Ishikawa (cell line): ENCODE measurements at regions not wholly inside any gene's neighbourhood (a gene's known extent, or its start where the extent isn't known, plus 50 kb on each side); places are given as distances from the start of the nearest gene placed in this dataset.

ENCODE experiments used
- CEBPB ChIP-seq: IDR thresholded peaks from 2 replicates; pipeline ENCODE4 v1.6.1; 2012
- CREB1 ChIP-seq: IDR thresholded peaks from 2 replicates; pipeline ENCODE4 v1.6.1; 2012; ENCODE audit warnings: low read depth
- EGR1 ChIP-seq: IDR thresholded peaks from 2 replicates; pipeline ENCODE4 v1.6.1; 2012
- EP300 ChIP-seq: IDR thresholded peaks from 2 replicates; pipeline ENCODE4 v1.6.1; 2012; ENCODE audit warnings: borderline replicate concordance
- FOXM1 ChIP-seq: IDR thresholded peaks from 2 replicates; pipeline ENCODE4 v1.6.1; 2012; ENCODE audit warnings: low read depth, borderline replicate concordance
- MAX ChIP-seq: IDR thresholded peaks from 2 replicates; pipeline ENCODE4 v1.6.1; 2012
- NFIC ChIP-seq: IDR thresholded peaks from 2 replicates; pipeline ENCODE4 v1.6.1; 2012
- RAD21 ChIP-seq: IDR thresholded peaks from 2 replicates; pipeline ENCODE4 v1.6.1; 2012; ENCODE audit warnings: low read depth
- REST ChIP-seq: IDR thresholded peaks from 2 replicates; pipeline ENCODE4 v1.6.1; 2012; ENCODE audit warnings: low read depth, mild to moderate bottlenecking
- TAF1 ChIP-seq: IDR thresholded peaks from 2 replicates; pipeline ENCODE4 v1.6.1; 2012; ENCODE audit warnings: low read depth, mild to moderate bottlenecking
- TCF12 ChIP-seq: IDR thresholded peaks from 2 replicates; pipeline ENCODE4 v1.6.1; 2012; ENCODE audit warnings: low read depth
- TEAD4 ChIP-seq: IDR thresholded peaks from 2 replicates; pipeline ENCODE4 v1.6.1; 2012
- USF1 ChIP-seq: IDR thresholded peaks from 2 replicates; pipeline ENCODE4 v1.6.1; 2012
- YY1 ChIP-seq: IDR thresholded peaks from 2 replicates; pipeline ENCODE4 v1.6.1; 2012; ENCODE audit warnings: low read depth
- ZBTB7A ChIP-seq: IDR thresholded peaks from 2 replicates; pipeline ENCODE4 v1.6.1; 2012; ENCODE audit warnings: low read depth

- no peak for TF ChIP-seq TEAD4
- TF ChIP-seq EGR1: no peak
- TF ChIP-seq EP300: no peak
- no peak for TF ChIP-seq FOXM1
- no peak for TF ChIP-seq NFIC
- TF ChIP-seq REST: no peak
- TF ChIP-seq USF1: no peak
- TF ChIP-seq CEBPB: no peak
- TF ChIP-seq TAF1: no peak
Measured at GRCh38 chr1:218810306-218810705, 363.4 kb upstream of the LYPLAL1 start.

- no peak for TF ChIP-seq EP300
- TF ChIP-seq FOXM1: no peak
- no peak for TF ChIP-seq NFIC
- no peak for TF ChIP-seq TAF1
- no peak for TF ChIP-seq YY1
- no peak for TF ChIP-seq USF1
- no peak for TF ChIP-seq CEBPB
- TF ChIP-seq RAD21: no peak
- no peak for TF ChIP-seq CREB1
- TF ChIP-seq MAX: no peak
- no peak for TF ChIP-seq TCF12
- TF ChIP-seq EGR1: no peak
- TF ChIP-seq REST: no peak
- no peak for TF ChIP-seq ZBTB7A
- TF ChIP-seq TEAD4: no peak
Measured at GRCh38 chr1:218811497-218811896, 362.2 kb upstream of the LYPLAL1 start.

- no peak for TF ChIP-seq TCF12
- TF ChIP-seq REST: no peak
- TF ChIP-seq USF1: no peak
- TF ChIP-seq MAX: no peak
- no peak for TF ChIP-seq TEAD4
- no peak for TF ChIP-seq ZBTB7A
- no peak for TF ChIP-seq YY1
- TF ChIP-seq TAF1: no peak
- TF ChIP-seq EGR1: no peak
- TF ChIP-seq FOXM1: no peak
- no peak for TF ChIP-seq EP300
- TF ChIP-seq NFIC: no peak
Measured at GRCh38 chr1:218812360-218812759, 361.3 kb upstream of the LYPLAL1 start.

- TF ChIP-seq TCF12 (no peak), FOXM1 (no peak), MAX (no peak), TEAD4 (no peak), TAF1 (no peak), YY1 (no peak), EGR1 (no peak), ZBTB7A (no peak), REST (no peak), CREB1 (no peak), EP300 (no peak), USF1 (no peak)
Measured at GRCh38 chr1:218813237-218813636, 360.4 kb upstream of the LYPLAL1 start.
